HG02938 (cell line): ENCODE measurements at regions not wholly inside any gene's neighbourhood (a gene's known extent, or its start where the extent isn't known, plus 50 kb on each side); places are given as distances from the start of the nearest gene placed in this dataset.

Experiments
- ATAC-seq: cut with Tn5 transposase; IDR thresholded peaks from one replicate; pipeline ENCODE4 v1.9.1; 2021; ENCODE audit warnings: mild to moderate bottlenecking, moderate library complexity; ENCODE audit not compliant: unreplicated experiment

GRCh38 chr4:187218705-187219245, 495.1 kb upstream of the FAT1 start:
- no peak for ATAC-seq

GRCh38 chr4:187224560-187224959, 500.9 kb upstream of the FAT1 start:
- no peak for ATAC-seq

GRCh38 chr4:187227907-187228704, 504.4 kb upstream of the FAT1 start:
- ATAC-seq: no peak

GRCh38 chr4:187232196-187232595, 508.5 kb upstream of the FAT1 start:
- ATAC-seq: no peak

- ATAC-seq: no peak
These were observed 509.1 kb upstream of the FAT1 start for GRCh38 chr4:187232796-187233195.

- ATAC-seq: no peak
These were observed 512.0 kb upstream of the FAT1 start for GRCh38 chr4:187235456-187236170.

- no peak for ATAC-seq
These were observed 512.7 kb upstream of the FAT1 start for GRCh38 chr4:187236209-187236890.

- no peak for ATAC-seq
These were observed 515.0 kb upstream of the FAT1 start for GRCh38 chr4:187238646-187239045.

GRCh38 chr4:187251896-187252295, 528.2 kb upstream of the FAT1 start:
- no peak for ATAC-seq

- no peak for ATAC-seq
These were observed 533.2 kb upstream of the FAT1 start for GRCh38 chr4:187256897-187257296.

- no peak for ATAC-seq
These were observed 535.2 kb upstream of the FAT1 start for GRCh38 chr4:187258651-187259401.

- no peak for ATAC-seq
These were observed 545.3 kb upstream of the FAT1 start for GRCh38 chr4:187268940-187269339.

GRCh38 chr4:187270154-187270553, 546.5 kb upstream of the FAT1 start:
- ATAC-seq: no peak

- ATAC-seq: no peak
These were observed 548.2 kb upstream of the FAT1 start for GRCh38 chr4:187271848-187272247.

- ATAC-seq: no peak
These were observed 550.5 kb upstream of the FAT1 start for GRCh38 chr4:187274153-187274552.

GRCh38 chr4:187276736-187277408, 553.2 kb upstream of the FAT1 start:
- no peak for ATAC-seq

GRCh38 chr4:187283201-187283955, 559.7 kb upstream of the FAT1 start:
- no peak for ATAC-seq

GRCh38 chr4:187286525-187286924, 562.9 kb upstream of the FAT1 start:
- no peak for ATAC-seq

GRCh38 chr4:187289371-187289770, 565.7 kb upstream of the FAT1 start:
- ATAC-seq: no peak

- ATAC-seq: no peak
These were observed 571.2 kb upstream of the FAT1 start for GRCh38 chr4:187294861-187295260.
